GM21619 (cell line): ENCODE measurements at regions not wholly inside any gene's neighbourhood (a gene's known extent, or its start where the extent isn't known, plus 50 kb on each side); places are given as distances from the start of the nearest gene placed in this dataset.
A peak's percentile ranks its signal among the peaks of the same experiment; 100 is the strongest.
"Not testable (repeated sequence)": the region's sequence is repeated elsewhere in the genome, so short reads cannot be mapped to it uniquely, and the experiment has no call there.

Experiments
- ATAC-seq: cut with Tn5 transposase; IDR thresholded peaks from one replicate; pipeline ENCODE4 v1.9.1; 2021; ENCODE audit not compliant: unreplicated experiment

DNA sequence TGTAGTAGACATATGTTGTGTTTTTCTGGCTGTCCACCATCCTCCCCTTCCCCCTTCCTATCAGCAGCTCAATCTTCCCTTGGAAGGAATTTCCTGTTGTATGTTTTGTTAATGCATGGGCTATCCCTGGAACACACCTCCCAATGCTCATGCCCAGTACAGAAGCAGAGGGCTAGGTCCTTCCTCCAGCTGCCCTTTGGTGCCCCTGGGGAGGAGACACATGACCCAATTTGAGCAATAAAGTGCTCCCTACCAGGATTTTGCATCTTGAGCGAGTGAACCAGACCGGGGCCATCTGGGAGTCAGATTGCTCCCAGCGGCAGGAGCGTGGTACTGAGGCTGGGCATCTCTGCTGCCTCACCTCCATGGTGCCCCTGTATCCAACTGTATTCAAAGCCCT is 141.5 kb upstream of the MED13 start:
- ATAC-seq, result no peak

DNA sequence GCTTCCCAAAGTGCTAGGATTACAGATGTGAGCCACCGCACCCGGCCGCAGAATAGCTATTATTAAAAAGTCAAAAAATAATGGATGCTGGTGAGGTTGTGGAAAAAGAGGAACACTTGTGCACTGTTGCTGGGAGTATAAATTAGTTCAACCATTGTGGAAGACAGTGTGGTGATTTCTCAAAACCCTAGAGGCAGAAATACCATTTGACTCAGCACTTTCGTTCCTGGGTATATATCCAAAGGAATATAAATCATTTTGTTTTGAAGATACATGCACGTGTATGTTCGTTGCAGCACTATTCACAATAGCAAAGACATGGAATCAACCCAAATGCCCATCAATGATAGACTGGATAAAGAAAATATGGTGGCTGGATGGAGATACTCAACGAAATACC is 132.1 kb upstream of the MED13 start:
- ATAC-seq, result not testable (repeated sequence)

DNA sequence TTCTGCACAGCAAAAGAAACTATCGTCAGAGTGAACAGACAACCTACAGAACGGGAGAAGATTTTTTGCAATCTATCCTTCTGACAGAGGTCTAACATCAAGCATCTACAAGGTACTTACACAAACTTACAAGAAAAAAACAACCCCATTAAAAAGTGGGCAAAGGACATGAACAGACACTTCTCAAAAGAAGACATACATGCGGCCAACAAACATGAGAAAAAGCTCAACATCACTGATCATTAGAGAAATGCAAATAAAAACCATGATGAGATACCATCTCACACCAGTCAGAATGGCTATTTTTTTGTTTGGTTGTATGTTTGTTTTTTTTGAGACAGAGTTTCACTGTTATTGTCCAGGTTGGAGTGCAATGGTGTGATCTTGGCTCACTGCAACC is 131.5 kb upstream of the MED13 start:
- not testable (repeated sequence) for ATAC-seq

DNA sequence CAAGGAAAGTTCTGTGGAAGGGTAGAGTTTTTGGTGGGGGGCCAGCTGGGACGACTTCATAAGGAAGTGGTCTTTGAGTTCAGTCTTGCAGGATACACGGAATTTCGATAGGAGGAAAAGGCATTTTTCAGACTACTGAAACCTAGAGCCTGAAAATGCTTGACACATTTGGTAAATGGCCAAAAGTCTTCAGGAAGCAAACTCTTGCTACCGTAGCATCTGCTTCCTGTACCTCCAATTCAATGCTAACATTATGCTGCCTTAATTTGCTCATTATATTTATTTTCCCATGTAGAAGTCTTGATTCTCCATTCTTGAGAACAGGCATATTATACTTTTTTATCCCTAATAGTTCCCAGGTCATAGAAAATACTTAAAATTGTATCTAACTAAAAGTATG is 129.3 kb upstream of the MED13 start:
- no peak for ATAC-seq

DNA sequence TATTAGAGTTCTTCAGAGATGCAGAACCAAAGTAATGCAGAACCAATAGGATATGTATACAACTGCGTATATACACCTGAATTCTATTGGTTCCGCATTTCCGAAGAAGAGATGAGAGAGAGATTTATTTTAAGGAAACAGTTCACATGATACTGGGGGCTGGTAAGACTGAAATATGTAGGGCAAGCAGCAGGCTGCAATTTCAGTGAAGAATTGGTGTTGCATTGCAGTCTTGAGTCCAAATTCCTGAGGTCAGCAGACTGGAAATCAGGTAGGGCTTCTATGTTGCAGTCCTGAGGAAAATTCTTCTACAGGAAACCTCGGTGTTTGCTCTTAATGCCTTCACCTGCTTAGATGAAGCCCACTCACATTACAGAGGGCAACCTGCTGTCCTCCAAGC is 128.2 kb upstream of the MED13 start:
- ATAC-seq, result no peak

DNA sequence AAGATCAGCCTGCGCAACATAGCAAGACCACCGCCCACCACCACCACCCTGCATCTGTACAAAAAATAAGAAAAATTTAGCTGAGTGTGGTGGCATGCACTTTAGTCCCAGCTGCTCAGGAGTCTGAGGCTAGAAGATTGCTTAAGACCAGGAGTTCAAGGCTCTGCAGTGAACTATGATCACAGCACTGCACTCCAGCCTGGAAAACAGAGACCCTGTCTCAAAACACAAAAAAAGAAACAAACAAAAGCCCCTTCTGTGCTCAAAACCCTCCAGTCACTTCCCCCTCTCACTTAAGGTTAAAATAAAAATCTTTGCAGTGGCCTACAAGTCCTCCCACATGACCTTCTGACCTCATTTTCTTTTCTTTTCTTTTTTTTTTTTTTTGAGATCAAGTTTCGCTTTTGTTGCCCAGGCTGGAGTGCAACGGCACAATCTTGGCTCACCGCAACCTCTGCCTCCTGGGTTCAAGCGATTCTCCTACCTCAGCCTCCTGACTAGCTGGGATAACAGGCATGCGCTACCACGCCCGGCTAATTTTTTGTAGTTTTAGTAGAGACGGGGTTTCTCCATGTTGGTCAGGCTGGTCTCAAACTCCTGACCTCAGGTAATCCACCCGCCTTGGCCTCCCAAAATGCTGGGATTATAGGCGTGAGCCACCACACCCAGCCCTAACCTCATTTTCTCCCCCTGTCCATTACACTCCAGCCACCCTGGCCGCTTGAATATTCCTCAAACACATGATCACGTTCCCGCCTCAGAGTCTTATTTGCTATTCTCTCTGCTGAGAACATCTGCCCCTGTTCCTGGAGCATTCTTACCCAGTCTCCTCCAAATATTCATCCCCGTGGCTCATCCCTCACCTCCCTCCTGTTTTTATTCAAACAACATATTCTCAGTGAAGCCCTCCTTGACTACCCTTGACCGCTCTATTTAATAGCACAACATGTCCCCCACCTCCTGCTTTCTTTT is 126.6 kb upstream of the MED13 start:
- ATAC-seq, result no peak

DNA sequence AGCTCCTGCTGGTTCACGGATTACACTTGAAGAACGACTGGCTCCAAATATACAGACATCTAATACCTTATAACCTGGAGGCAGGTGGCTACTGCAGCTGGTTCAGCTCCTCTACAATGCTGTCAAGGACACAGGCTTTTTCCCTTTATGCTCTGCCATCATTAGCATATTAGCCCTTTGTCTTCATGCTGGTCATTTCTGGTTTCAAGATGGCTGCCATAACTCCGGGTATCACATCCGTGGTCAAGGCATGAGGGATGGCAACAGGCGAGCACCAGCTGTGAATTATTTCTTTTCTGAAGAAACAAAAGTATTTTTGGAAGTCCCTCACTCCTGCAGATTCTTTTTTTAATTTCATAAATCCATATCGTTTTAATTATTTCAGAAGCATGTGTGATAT is 124.3 kb upstream of the MED13 start:
- ATAC-seq, result no peak

DNA sequence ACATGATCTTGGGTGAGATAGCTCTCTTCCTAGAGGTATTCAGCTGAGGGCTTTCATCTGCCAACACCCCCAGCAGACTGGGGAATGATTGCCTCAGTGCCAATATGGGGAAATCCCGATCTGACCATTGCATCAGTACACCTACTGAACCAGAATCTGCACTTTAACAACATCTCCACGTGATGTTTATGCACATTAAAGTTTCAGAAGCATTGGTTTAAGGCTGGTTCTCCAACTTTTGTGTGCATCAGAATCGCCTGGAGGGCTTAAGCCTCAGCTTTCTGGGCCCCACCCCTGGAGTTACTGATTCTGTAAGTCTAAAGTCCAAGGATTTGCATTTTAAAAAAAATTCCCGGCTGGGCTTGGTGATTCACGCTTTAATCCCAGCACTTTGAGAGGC is 123.6 kb upstream of the MED13 start:
- ATAC-seq, result no peak

DNA sequence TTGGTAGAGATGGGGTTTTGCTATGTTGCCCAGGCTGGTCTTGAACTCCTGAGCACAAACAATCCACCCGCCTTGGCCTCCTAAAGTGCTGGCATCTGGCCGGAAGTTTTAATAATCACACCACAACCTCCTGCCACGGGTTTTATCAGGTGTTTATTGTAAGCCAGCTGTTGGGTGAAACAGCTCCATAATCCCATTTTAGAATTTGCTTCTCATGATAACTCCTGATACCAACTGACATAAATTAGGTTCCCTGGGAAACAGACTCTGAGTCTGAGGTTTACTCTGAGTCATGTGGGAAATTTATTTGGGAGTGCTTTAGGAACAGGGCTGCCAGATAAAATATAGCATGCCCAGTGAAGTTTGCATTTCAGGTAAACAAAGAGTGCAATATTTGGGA is 122.6 kb upstream of the MED13 start:
- ATAC-seq, result no peak

DNA sequence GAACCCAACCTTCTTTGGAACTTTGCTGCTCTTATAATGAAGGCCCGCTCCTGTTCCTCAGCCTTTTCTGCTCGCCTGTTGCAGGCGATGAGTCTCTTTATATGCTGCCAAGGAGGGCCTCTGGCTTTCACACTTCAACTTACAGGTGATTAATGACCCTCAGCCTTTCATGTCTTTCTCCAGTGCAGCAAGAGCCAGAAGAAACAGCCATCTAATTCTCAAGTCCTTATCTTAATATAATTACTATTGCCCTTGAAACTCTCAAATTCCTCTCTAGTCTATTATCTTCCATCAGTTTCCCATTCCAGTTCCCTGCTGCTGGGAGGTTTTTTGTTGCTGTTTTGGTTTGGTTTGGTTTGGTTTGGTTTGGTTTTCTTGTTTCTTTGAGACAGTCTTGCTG is 121.8 kb upstream of the MED13 start:
- ATAC-seq, result no peak

DNA sequence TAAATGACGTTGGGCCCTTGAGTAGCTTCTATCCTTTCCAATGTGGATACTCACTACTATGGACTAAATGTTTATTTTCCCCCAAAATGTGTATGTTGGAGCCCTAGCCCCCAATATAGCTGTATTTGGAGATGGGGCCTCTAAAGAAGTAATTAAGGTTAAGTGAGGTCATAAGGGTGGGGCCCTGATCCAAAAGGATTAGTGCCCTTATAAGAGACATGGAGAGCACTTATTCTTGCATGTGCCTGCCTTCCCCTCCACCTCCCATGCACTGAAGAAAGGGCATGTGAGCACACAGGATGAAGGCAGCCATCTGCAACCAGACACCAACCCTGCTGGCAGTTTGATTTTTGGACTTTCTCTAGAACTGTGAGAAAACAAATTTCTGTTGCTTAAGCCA is 115.7 kb upstream of the MED13 start:
- no peak for ATAC-seq

DNA sequence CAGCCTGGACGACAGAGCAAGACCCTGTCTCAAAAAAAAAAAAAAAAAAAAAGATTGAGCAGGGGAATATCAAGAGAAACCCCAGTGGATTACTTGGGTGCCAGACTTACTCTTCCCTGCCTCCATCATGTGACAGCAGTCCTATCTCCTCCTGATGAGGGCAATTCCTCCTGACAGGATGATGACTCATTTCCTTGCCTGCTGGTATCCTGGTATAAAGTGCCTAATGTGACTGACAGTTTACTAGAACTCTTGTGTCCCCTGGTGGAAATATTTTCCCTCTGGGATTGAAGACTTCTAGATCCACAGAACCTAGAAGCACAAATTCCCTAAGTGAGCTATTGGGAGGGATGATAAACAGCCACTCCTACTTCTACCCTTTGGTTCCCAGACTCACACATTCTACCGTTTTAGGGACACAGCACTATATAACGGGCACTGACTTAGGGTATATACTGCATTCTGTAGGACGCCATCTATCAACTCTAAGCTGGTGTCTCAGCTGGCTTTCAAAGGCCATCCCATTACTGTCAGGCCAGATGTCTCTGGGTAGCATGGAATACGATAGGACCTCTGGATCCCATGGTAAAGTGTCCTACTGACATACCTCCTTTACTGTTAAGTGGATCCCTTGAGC is 114.6 kb upstream of the MED13 start:
- no peak for ATAC-seq

DNA sequence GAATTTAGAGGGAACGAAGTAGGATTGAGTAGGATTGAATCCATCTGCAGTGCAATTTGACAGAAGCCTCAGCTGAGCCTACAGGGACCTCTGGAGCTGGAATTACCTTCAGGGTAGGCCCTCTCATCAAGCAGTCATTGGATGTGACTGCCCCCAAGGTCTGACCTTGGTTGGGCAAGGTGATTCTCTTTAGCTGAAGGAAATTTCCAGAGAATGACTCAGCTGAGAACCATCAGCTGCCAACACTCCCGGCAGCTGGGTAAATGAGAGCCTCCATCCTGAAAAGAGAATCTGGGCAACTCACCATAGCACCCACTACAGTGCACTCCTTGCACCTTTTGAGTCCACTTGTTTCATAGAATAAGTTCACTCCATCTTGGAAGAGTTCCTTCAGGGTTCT is 113.5 kb upstream of the MED13 start:
- ATAC-seq, result no peak

DNA sequence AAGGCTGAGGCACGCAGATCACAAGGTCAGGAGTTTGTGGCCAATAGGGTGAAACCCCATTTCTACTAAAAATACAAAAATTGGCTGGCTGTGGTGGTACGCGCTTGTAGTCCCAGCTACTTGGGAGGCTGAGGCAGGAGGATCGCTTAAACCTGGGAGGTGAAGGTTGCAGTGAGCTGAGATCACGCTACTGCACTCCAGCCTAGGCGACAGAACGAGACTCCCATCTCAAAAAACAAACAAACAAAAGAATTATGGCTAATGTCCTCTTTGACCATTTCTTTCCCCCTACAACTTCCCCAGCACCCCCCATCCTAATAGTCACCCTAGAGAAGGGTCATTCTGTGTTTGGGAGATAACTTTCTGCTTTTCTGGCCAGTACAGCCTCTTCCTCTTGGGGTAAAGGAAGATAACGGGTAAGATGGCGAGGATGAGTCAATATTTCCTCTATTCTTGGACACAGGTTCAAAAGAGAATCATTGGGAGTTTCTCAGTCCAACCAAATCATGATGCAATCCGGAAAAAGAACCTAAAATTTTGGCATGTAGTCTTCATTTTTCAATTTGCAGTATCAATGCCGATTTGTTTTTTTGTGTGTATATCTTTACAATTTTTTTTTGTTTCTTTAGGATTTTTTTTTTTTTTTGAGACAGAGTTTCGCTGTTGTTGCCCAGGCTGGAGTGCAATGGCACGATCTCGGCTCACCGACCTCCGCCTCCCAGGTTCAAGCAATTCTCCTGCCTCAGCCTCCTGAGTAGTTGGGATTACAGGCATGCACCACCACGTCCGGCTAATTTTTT is 107.6 kb upstream of the MED13 start:
- ATAC-seq, result no peak

DNA sequence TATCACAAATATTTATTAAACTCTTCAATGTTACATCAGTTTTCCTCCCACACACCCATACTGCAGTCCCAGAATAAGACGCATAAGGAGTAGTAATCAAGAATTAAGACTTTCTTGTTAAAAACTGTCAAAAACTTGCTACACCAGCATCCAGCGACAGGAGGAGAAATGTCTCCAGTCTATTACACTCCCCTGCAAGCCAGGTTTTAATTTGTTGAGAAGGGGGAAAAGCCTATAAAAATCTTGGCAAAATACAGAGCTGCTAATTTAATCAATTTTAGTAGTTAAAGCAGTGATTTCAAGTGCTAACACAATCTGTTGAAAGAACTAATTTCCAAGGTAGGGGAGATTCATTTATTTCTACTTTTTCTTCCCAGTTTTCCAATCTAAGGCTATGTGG is 102.0 kb upstream of the MED13 start:
- no peak for ATAC-seq

DNA sequence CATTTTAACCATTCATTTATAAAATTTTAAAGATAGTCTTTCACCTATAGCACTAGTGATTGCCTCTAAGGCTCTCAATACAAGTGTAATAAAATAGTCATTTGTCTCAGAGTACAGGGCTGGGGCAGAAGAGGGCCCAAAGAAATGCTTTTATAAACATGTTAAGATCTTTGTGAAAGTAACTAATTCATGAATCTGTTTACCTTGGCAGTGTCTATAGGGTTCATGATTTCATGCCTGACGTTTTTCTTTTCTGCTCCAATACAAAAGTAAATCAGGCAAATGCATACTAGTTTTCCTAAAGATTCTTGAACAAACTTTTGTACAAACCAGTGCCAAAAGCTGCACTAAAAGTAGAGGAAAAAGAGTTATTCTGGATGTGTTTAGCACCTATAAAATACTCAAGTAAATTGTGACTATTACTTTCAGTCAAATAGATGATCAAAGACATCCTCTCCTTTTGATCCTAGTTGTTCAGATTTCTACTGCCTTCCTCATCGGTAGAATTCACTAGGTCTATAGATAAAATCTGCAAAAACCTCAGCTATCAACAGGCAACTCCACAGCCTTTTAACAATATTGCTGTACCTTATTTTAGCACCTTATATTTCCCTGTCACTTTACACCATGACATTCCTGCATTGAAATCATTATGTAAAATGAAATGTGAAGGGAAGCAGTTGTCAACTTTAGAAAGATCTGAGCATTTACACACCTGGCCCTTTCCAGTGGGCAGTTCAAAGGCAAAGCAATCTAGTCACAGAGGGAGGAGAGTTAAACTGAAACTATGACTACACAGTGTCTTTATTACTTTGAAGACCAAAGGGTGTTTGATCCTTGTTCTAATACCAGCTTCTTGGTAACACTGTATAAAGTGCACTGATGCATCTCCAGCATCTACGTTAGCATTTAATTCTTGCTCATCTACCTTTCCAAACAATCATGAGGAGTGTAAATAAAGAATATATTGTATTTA is 100.0 kb upstream of the MED13 start:
- ATAC-seq, result peak; percentile 57

DNA sequence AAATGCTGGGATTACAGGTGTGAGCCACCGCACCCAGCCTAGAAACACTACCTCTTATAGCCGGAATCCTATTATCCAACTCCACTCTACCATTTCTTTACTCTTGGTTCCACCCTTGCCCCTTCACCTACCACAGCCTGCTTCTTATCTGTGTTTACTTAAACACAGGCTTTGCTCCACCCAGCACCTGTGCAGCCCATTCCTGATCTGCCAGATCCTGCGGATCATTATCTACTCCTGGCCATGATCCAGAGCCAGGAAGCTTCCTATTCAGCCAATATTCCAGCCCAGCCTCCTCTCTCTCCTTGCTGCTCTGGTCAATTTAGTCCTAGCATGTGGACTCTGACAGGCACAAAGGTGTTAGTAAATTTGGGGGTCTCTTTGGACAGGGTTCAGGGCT is 98.8 kb upstream of the MED13 start:
- ATAC-seq, result no peak

DNA sequence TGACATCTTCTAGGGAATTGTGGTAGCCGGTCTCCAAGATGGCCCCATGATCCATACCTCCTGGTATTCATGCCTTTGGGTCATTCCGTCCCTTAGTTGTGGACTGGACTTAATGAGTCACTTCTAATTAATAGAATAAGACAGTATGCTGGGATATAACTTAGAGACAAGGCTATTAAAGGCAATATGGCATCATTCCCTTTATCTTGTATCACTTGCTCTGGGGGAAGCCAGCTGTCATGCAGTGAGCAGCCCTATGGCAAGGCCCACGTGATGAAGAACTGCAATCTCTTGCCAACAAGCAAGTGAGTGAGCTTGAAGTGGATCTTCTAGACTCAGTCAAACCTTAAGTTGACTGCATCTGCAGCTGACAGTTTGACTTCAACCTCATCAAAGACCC is 97.8 kb upstream of the MED13 start:
- ATAC-seq, result no peak

DNA sequence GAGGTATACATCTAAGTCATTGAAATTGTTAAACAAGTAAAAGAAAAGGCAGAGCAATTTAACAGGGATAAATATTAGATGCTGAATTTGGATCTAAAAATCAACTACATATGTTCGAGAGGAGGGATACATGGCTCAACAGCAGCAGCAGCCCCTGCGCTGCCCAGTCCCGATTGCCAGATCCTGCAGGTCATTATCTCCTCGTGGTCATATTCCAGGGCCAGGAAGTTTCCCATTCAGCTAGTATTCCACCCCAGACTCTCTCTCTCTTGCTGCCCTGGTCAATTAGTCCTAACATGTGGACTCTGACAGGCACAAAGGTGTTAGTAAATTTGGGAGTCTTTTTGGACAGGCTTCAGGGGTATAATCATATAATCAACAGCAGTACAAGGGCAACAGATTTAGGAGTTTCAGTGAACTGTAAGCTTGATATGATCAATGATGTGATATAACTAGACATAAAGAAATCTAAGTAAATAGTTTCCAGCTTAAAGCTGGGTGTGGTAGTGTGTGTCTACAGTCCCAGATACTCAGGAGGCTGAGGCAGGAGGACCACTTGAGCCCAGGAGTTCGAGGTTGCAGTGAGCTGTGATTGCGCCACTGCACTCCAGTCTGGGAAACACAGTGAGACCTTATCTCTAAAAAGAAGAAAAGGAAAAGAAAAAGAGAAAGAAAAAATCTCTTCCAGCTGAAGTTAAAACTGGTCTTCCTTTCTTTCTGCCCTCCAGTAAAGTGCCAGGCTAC is 96.5 kb upstream of the MED13 start:
- ATAC-seq, result no peak

DNA sequence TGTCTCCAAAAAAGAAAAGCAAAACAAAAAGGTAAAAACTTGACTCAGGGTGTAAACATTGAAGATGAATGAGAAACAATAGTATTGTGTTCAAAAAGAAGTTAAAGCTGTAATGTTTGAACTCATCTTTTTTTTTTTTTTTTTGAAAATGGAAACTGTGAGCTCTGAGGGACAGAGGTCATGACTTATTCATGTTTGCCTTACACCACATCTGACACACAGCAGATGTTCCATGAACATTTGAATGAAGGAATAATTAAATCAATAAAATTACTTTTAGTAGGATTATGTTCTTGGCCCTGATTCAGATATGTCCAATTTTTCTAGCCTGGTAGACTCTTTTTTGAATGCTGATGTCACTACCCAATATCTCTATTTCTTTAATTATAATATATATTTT is 95.7 kb upstream of the MED13 start:
- no peak for ATAC-seq
